ENCODE measurements at regions not wholly inside any gene's neighbourhood (a gene's known extent, or its start where the extent isn't known, plus 50 kb on each side); places are given as distances from the start of the nearest gene placed in this dataset.

GRCh38 chr7:49187543-49188268 is 263.4 kb downstream of the CDC14C start:
- no peak for TF ChIP-seq CTCF (IDR thresholded peaks at IDR 0.05)
- TF ChIP-seq POLR2A (IDR thresholded peaks at IDR 0.05), result no peak
